MCF 10A (cell line): ENCODE measurements at regions not wholly inside any gene's neighbourhood (a gene's known extent, or its start where the extent isn't known, plus 50 kb on each side); places are given as distances from the start of the nearest gene placed in this dataset.

Experiments used
- BruUV-seq: library from RNA; stranded (reverse); fragments of 400-500 nt; replicated peaks from 2 replicates; lab custom pipeline; 2021; lab: Mats Ljungman, UMichigan
- CTCF ChIA-PET: fragments of 300-600 bp; sonication (Branson Sonifier 250); formaldehyde crosslinking; extraction: SDS; loops from one replicate; lab custom pipeline; 2021; ENCODE audit warnings: antibody characterized with exemption, inconsistent platforms; lab: Yijun Ruan, JAX
- POLR2A ChIA-PET: fragments of 300-600, 350-650 bp; sonication (Branson Sonifier 250); formaldehyde crosslinking; extraction: SDS; loops from one replicate; lab custom pipeline; 2020; ENCODE audit warnings: antibody characterized with exemption, inconsistent platforms; lab: Yijun Ruan, JAX
- DNase-seq: peaks from one replicate; pipeline ENCODE4 v3.0.0-alpha.2; 2018; ENCODE audit not compliant: unreplicated experiment
- H3K27ac Mint-ChIP-seq: one replicate; pipeline ENCODE4 v1.8.0; 2022; ENCODE audit warnings: mild to moderate bottlenecking, low read depth, mixed read lengths; ENCODE audit not compliant: unreplicated experiment
- H3K27me3 Mint-ChIP-seq: one replicate; pipeline ENCODE4 v1.8.0; 2022; ENCODE audit warnings: mixed read lengths; ENCODE audit not compliant: insufficient read depth, unreplicated experiment
- H3K36me3 Mint-ChIP-seq: one replicate; pipeline ENCODE4 v1.8.0; 2022; ENCODE audit warnings: mild to moderate bottlenecking, moderate library complexity, mixed read lengths; ENCODE audit not compliant: insufficient read depth, unreplicated experiment
- H3K4me1 Mint-ChIP-seq: one replicate; pipeline ENCODE4 v1.8.0; 2022; ENCODE audit warnings: mixed read lengths; ENCODE audit not compliant: insufficient read depth, unreplicated experiment
- H3K4me3 Mint-ChIP-seq: one replicate; pipeline ENCODE4 v1.8.0; 2022; ENCODE audit warnings: mild to moderate bottlenecking, moderate library complexity, mixed read lengths; ENCODE audit not compliant: unreplicated experiment
- H3K9me3 Mint-ChIP-seq: one replicate; pipeline ENCODE4 v1.8.0; 2022; ENCODE audit warnings: mixed read lengths; ENCODE audit not compliant: unreplicated experiment
- CTCF ChIP-seq: fragments of 200-600 bp; IDR thresholded peaks from one replicate; pipeline ENCODE4 v1.8.0; 2022; ENCODE audit warnings: antibody characterized with exemption, mild to moderate bottlenecking; ENCODE audit not compliant: unreplicated experiment
- intact Hi-C: fragments of 100-400 bp; cut with micrococcal nuclease; formaldehyde crosslinking; loops from 2 replicates; pipeline ENCODE4 v1.14.1; 2022

- no peak overlapping the region for H3K4me3 Mint-ChIP-seq
- no peaks in the 10 kb centered on the region for H3K27me3 Mint-ChIP-seq
- BruUV-seq: no TSS peak
- H3K4me1 Mint-ChIP-seq: no peaks in the 10 kb centered on the region
- ChIA-PET POLR2A (interaction anchor here (1.1 kb wide), 1 partner anchor 10 kb away, joined by 3 read pairs; no protein-coding TSS in a partner anchor), CTCF (interaction anchor here (0.6 to 0.7 kb wide), 2 partner anchors 431 to 1109 kb away, joined by 3 to 5 read pairs; no protein-coding TSS in a partner anchor)
- TF ChIP-seq CTCF: no peak
- intact Hi-C loops: no loop called here
- DNase-seq: no peak
- H3K36me3 Mint-ChIP-seq: no peaks in the 10 kb centered on the region
- peaks cover 15% of the 10 kb centered on the region for H3K9me3 Mint-ChIP-seq
- H3K27ac Mint-ChIP-seq: no peak overlapping the region
These were observed 102.2 kb upstream of the IL6 start for GRCh38 chr7:22624781-22625180.

GRCh38 chr7:22622116-22622785, 104.7 kb upstream of the IL6 start:
- no peaks in the 10 kb centered on the region for H3K4me1 Mint-ChIP-seq
- intact Hi-C loops: no loop called here
- no peaks in the 10 kb centered on the region for H3K27me3 Mint-ChIP-seq
- no peak overlapping the region for H3K27ac Mint-ChIP-seq
- no peaks in the 10 kb centered on the region for H3K36me3 Mint-ChIP-seq
- no peak for TF ChIP-seq CTCF
- no peak overlapping the region for H3K4me3 Mint-ChIP-seq
- CTCF ChIA-PET: interaction anchor here (0.9 kb wide), 1 partner anchor 519 kb away, joined by 3 read pairs; no protein-coding TSS in a partner anchor
- peaks cover 26% of the 10 kb centered on the region for H3K9me3 Mint-ChIP-seq
- POLR2A ChIA-PET: no interaction called here
- no TSS peak for BruUV-seq
- DNase-seq: no peak

- ChIA-PET POLR2A (no interaction called here), CTCF (no interaction called here)
- Mint-ChIP-seq H3K27me3 (no peaks in the 10 kb centered on the region), H3K4me3 (no peak overlapping the region), H3K4me1 (no peaks in the 10 kb centered on the region), H3K36me3 (no peaks in the 10 kb centered on the region), H3K9me3 (peaks cover 26% of the 10 kb centered on the region), H3K27ac (no peak overlapping the region)
- intact Hi-C loops: no loop called here
- DNase-seq: no peak
- TF ChIP-seq CTCF: no peak
- BruUV-seq: no TSS peak
These were observed 108.5 kb upstream of the IL6 start for GRCh38 chr7:22618528-22618927.

GRCh38 chr7:22617166-22617565, 109.8 kb upstream of the IL6 start:
- no TSS peak for BruUV-seq
- Mint-ChIP-seq H3K27me3 (no peaks in the 10 kb centered on the region), H3K4me1 (no peaks in the 10 kb centered on the region), H3K27ac (no peak overlapping the region), H3K4me3 (no peak overlapping the region), H3K36me3 (no peaks in the 10 kb centered on the region), H3K9me3 (peaks cover 24% of the 10 kb centered on the region)
- intact Hi-C loops: no loop called here
- CTCF ChIA-PET: no interaction called here
- POLR2A ChIA-PET: no interaction called here
- no peak for DNase-seq
- no peak for TF ChIP-seq CTCF
